ENCODE measurements at regions not wholly inside any gene's neighbourhood (a gene's known extent, or its start where the extent isn't known, plus 50 kb on each side); places are given as distances from the start of the nearest gene placed in this dataset.
"Not testable (repeated sequence)": the region's sequence is repeated elsewhere in the genome, so short reads cannot be mapped to it uniquely, and the experiment has no call there.

DNA sequence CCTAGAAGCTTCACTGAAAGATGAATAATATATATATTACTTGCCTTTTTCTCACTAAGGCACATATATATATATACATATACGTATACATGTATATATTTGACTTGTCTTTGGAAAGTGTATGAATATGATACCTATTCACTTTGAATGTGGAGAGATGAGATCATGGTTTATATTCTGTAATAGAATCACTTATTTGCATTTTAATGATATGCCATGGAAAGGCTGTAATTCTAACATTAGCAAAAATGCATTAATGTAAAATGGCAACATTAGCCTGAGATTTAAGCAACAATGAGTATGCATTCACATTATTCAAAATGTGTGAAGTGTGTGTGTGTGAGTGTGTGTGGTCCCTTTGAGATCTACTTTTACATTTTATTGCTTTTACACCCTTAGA, 54.5 kb upstream of the PRKD1 start:
- DNase-seq (ENCODE audit: low spot score) = no peak

GRCh38 chr14:29982993-29983392, 55.3 kb upstream of the PRKD1 start:
- no peak for DNase-seq (ENCODE audit: low spot score)

DNA sequence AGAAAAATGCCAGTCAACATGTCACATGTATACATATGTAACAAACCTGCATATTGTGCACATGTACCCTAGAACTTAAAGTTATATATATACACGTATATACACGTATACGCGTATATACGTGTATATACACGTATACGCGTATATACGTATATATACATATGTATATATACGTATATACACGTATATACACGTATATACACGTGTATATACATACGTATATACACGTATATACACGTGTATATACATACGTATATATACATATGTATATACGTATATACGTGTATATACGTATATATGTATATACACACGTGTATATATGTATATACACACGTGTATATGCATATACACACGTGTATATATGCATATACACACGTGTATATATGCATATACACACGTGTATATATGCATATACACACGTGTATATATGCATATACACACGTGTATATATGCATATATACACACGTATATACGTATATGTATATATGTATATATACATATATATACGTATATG, 62.8 kb upstream of the PRKD1 start:
- not testable (repeated sequence) for DNase-seq (ENCODE audit: low spot score)

DNA sequence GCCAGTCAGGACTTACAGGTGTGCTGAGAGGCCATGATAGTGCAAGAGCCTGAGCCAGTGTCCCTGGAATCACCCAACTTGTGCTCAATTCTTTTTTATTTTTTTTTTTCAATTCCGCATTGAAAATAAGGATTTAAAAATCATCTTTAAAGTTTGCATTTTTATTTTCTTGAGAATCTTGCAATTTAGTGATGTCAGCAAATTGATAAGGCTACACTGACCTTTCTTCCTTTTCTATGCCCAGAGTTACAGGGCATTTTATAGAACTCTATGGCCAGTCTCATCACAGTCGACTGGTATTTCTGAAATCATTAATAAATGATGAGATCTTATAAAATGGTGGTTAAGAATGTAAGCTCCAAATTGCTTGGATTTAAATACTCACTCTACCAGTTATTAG, 63.3 kb upstream of the PRKD1 start:
- no peak for DNase-seq (ENCODE audit: low spot score)

- DNase-seq (ENCODE audit: low spot score) = no peak
Measured at GRCh38 chr14:29993143-29993542, 65.5 kb upstream of the PRKD1 start.

DNA sequence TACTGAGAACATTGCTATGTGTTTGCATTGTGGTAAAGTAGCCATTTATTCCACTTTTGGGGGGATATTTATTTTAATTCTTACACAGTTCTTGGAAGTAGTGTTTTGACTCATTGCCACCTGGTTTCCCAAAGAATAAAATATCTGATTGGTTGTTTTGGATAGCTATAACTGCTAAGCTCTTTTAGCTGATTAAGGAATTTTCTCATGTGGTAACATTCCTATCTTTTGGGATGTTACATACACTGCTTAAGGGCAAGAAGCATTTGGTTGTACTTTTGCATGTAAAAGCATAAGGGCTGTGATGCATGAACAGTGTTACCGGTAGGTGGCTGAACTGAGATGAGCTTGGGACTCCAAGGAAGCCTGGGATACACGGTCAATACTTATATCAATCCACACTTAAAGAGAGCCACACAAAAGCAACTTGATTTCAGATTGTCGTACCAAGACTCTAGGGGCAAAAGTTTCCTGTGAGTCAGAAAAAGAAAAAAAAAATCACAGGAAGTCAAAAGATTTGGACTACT, 71.4 kb upstream of the PRKD1 start:
- no peak for DNase-seq (ENCODE audit: low spot score)

DNA sequence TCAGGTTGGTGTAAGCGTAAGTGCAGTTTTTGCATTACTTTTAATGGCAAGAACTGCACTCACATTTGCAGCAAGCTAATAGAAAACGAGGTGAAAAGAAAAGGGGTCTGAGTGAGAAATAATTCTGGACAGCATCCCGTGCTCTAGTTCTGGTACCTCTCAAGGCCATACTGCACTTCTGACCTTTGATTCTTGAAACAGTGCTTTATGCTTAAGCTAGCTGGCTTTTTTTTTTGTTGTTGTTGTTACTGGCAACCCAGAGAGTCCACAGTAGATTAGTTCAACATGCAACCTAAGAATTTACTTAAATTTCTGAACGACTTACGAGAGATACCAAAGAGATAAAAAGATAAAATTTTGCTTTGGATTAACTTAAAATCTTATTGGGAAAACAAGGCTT, 75.2 kb upstream of the PRKD1 start:
- no peak for DNase-seq (ENCODE audit: low spot score)

DNA sequence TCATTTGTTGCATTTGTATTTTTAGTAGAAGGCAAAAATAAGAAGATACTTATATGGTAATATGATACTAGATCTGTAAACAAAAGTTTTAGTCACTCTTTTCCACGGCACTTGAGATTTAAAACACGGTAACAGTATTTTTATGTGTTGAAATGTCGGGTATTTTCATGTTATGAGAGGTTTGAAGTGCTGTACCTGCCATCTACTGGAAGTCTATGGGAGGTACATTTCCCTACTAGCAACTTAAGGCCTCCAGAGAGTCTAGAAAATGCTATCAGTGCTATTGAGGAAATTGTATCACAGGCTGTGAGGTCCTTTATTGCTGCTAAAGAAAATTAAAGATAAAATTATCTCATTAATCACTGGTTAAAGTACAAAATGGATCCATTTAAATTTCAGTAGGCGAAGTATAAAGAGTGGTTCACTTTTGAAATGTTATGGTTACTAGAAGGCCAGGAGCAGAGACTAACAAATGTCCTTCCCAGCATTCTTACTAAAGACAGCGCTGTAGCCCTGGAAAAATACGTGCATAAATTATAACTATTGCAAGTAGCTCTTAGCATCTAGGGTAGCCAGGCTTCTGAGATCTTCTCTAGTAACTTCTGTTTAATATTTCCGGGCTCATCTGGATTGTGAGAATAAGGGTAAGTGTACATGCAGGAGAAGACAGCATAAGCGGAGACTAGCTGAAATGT, 77.6 kb upstream of the PRKD1 start:
- no peak for DNase-seq (ENCODE audit: low spot score)

GRCh38 chr14:30006695-30007094, 79.0 kb upstream of the PRKD1 start:
- DNase-seq (ENCODE audit: low spot score) = no peak

DNA sequence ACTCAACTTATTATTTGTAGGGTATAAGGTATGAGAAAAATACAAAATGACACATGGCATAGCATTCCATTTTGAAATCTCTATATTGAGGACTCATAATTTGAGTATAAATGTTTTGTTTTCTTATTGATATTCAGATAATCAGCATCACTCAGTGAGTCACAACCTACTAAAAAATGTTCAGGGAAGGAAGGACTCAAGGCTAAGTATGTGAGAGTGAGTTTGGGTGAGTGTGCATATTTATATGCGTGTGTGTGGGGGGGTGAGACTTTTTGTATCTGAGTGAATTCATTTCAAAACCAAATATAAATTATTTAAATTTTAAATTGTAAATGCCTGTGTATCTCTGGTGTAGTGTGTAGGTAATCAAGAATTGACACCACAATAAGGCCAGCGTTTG, 87.8 kb upstream of the PRKD1 start:
- no peak for DNase-seq (ENCODE audit: low spot score)

- DNase-seq (ENCODE audit: low spot score) = no peak
Measured at GRCh38 chr14:30016002-30016401, 88.4 kb upstream of the PRKD1 start.

- no peak for DNase-seq (ENCODE audit: low spot score)
Measured at GRCh38 chr14:30017370-30017993, 89.8 kb upstream of the PRKD1 start.

DNA sequence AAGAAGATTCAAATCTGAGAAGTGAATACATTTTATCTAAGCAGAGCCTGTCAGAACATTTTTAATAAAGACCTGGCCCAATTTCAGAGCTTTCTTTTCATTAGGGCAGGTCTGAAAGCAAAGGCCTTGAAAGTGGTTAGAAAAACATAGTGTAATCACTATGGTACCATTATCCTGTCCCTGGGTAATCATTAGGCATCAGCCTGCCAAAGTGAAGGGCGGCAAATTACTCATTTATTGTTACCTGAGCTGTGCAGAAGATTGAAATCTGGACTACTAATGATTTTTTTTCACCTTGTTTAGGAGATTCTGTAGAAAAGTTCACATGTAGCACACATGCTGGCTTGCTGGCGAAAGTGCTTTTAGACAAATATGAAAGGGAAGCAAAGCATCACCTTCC, 92.6 kb upstream of the PRKD1 start:
- DNase-seq (ENCODE audit: low spot score) = no peak

- DNase-seq (ENCODE audit: low spot score) = no peak
Measured at GRCh38 chr14:30020687-30021086, 93.0 kb upstream of the PRKD1 start.

DNA sequence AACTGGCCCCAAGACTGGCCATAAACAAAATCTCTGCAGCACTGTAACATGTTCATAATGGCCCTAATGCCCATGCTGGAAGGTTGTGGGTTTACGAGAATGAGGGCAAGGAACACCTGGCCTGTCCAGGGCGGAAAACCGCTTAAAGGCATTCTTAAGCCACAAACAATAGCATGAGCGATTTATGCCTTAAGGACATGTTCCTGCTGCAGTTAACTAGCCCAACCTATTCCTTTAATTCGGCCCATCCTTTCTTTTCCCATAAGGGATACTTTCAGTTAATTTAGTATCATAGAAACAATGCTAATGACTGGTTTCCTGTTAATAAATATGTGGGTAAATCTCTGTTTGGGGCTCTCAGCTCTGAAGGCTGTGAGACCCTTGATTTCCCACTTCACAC, 95.7 kb upstream of the PRKD1 start:
- DNase-seq (ENCODE audit: low spot score) = not testable (repeated sequence)

- DNase-seq (ENCODE audit: low spot score) = no peak
Measured at GRCh38 chr14:30034152-30034551, 106.5 kb upstream of the PRKD1 start.

- DNase-seq (ENCODE audit: low spot score) = no peak
Measured at GRCh38 chr14:30035361-30035760, 107.7 kb upstream of the PRKD1 start.

GRCh38 chr14:30045720-30046119, 118.1 kb upstream of the PRKD1 start:
- DNase-seq (ENCODE audit: low spot score) = no peak

- DNase-seq (ENCODE audit: low spot score) = no peak
Measured at GRCh38 chr14:30053103-30053502, 125.5 kb upstream of the PRKD1 start.

DNA sequence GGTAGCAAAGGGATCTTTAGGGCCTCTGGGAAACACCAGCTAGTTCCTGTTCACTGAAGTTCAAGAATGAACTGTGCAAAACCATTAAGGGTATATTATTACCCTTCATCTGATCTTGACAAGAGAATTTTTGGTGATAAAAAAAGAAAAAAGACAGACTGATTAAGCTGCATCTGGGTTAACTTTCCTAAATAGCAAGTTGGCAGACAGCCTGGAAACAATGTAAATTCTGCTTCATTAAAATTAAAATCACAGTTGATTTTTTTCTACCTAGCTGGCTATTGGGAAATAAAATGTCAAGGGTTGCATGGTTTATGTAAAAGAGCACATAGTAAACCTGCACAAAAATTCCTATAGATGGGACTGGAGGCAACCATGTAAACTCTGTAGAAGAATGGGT, 126.6 kb upstream of the PRKD1 start:
- no peak for DNase-seq (ENCODE audit: low spot score)

DNA sequence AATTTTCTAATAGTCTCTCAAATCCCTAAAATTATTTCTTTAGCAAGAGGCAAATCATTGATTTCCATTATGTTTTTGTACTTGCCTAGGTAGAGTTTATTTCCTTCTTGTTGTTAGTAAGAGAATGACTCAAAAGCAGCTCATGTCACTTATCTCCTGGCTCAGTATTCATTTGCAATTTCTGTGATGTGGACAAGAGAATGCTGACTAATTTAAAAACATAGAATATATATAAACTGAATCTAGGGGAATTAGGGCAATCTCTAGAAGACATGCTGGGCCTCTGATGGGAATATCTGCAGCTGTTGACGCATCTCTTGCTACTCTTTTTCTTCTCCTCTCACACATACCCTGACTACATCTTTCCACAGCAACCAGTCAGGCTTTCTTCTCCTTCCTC, 130.8 kb upstream of the PRKD1 start:
- DNase-seq (ENCODE audit: low spot score) = no peak

- no peak for DNase-seq (ENCODE audit: low spot score)
Measured at GRCh38 chr14:30063746-30064145, 136.1 kb upstream of the PRKD1 start.

DNA sequence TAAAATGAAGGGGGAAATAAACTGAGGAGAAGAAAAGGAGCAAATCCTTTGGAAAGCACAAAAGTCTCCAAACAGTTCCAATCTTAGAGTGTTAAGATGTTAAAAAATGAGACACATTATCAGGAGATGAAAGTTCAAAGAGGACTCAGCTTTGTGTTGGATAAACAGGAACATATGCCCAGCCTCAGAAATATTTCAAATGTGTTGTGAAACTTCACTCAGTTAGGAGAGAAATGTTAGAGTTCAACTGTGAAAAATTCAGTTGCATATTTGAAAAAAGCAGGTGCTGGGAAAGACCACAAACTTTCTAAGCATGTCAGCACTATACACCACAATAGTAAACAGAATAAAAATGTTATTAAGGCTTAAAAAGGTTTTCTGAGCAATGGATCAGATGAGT, 136.8 kb upstream of the PRKD1 start:
- no peak for DNase-seq (ENCODE audit: low spot score)

- DNase-seq (ENCODE audit: low spot score) = no peak
Measured at GRCh38 chr14:30069536-30069935, 141.9 kb upstream of the PRKD1 start.

Data from CD4-positive, alpha-beta T cell treated with Interleukin-2 at 100 ng/mL for 4 hours (primary cell).